GM12875 (cell line): ENCODE measurements at regions not wholly inside any gene's neighbourhood (a gene's known extent, or its start where the extent isn't known, plus 50 kb on each side); places are given as distances from the start of the nearest gene placed in this dataset.

Experiments used
- H3K4me3 ChIP-seq: one replicate; pipeline ENCODE4 v1.5.1; 2011; ENCODE audit warnings: low read depth, low read length, control low read depth
- CTCF ChIP-seq: IDR thresholded peaks from 2 replicates; pipeline ENCODE4 v1.5.1; 2011; ENCODE audit warnings: low read depth, mild to moderate bottlenecking, control low read depth, inconsistent platforms, low read length, moderate library complexity, borderline replicate concordance; ENCODE audit not compliant: insufficient read depth

- no peak overlapping the region for H3K4me3 ChIP-seq
- TF ChIP-seq CTCF: no peak
Measured at GRCh38 chr11:128388206-128388815, 199.0 kb downstream of the ETS1 start.

GRCh38 chr11:128379587-128380580 is 207.5 kb downstream of the ETS1 start:
- H3K4me3 ChIP-seq: no peak overlapping the region
- no peak for TF ChIP-seq CTCF

GRCh38 chr11:128375961-128376360 is 211.4 kb downstream of the ETS1 start:
- TF ChIP-seq CTCF: no peak
- no peak overlapping the region for H3K4me3 ChIP-seq

GRCh38 chr11:128374026-128374425 is 213.3 kb downstream of the ETS1 start:
- TF ChIP-seq CTCF: no peak
- H3K4me3 ChIP-seq: no peak overlapping the region

- no peak overlapping the region for H3K4me3 ChIP-seq
- TF ChIP-seq CTCF: no peak
Measured at GRCh38 chr11:128372977-128373376, 214.4 kb downstream of the ETS1 start.

- H3K4me3 ChIP-seq: no peak overlapping the region
- TF ChIP-seq CTCF: no peak
Measured at GRCh38 chr11:128367573-128367972, 219.8 kb downstream of the ETS1 start.
